AG04449 (cell line): ENCODE measurements at regions not wholly inside any gene's neighbourhood (a gene's known extent, or its start where the extent isn't known, plus 50 kb on each side); places are given as distances from the start of the nearest gene placed in this dataset.

Experiments
- CTCF ChIA-PET: fragments of 350-600 bp; formaldehyde crosslinking; extraction: SDS; loops from one replicate; lab custom pipeline; 2021; ENCODE audit warnings: antibody characterized with exemption; lab: Yijun Ruan, JAX
- POLR2A ChIA-PET: fragments of 400-600, 350-600 bp; formaldehyde crosslinking; extraction: SDS; loops from one replicate; lab custom pipeline; 2020; ENCODE audit warnings: antibody characterized with exemption, inconsistent platforms; lab: Yijun Ruan, JAX
- DNase-seq: peaks from one replicate; pipeline ENCODE4 v3.0.0-alpha.2; 2010; ENCODE audit warnings: low read depth, low spot score
- H3K4me3 ChIP-seq: 2 replicates; pipeline ENCODE4 v1.5.1; 2011; ENCODE audit warnings: low read depth, mild to moderate bottlenecking, control low read depth, low read length
- TF ChIP-seq, protein P1 (sequence below): IDR thresholded peaks from one replicate; pipeline ENCODE4 v1.5.1; 2011; ENCODE audit warnings: mild to moderate bottlenecking, moderate library complexity, low read length, control low read depth, inconsistent platforms; ENCODE audit not compliant: insufficient read depth; ENCODE audit errors: missing control alignments

DNA sequence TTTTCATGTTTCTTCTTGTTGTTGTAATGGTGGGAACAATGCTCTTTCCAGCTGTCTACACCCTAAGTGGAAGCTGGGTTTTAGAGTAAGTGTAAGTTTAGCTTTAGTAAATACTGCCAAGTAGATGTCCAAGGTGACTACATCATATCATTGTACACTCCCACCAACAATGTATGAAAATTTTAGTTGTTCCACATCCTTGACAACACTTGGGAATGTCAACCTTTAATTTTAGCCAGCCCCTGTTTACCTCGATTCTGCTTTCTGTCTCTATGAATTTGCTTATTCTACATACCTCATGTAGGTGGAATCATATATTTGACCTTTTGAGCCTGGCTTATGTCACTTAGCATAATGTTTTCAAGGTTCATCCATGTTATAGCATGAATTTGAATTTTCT, 93.0 kb downstream of the MTPAP start:
- no peak overlapping the region for H3K4me3 ChIP-seq
- TF ChIP-seq, protein P1, sequence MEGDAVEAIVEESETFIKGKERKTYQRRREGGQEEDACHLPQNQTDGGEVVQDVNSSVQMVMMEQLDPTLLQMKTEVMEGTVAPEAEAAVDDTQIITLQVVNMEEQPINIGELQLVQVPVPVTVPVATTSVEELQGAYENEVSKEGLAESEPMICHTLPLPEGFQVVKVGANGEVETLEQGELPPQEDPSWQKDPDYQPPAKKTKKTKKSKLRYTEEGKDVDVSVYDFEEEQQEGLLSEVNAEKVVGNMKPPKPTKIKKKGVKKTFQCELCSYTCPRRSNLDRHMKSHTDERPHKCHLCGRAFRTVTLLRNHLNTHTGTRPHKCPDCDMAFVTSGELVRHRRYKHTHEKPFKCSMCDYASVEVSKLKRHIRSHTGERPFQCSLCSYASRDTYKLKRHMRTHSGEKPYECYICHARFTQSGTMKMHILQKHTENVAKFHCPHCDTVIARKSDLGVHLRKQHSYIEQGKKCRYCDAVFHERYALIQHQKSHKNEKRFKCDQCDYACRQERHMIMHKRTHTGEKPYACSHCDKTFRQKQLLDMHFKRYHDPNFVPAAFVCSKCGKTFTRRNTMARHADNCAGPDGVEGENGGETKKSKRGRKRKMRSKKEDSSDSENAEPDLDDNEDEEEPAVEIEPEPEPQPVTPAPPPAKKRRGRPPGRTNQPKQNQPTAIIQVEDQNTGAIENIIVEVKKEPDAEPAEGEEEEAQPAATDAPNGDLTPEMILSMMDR = no peak
- POLR2A ChIA-PET = interaction anchor here (0.6 kb wide), 1 partner anchor 23 kb away, joined by 4 read pairs; no protein-coding TSS in a partner anchor
- CTCF ChIA-PET = interaction anchor here (1.7 to 4.4 kb wide), 2 partner anchors 15 to 258 kb away, joined by 7 to 12 read pairs; no protein-coding TSS in a partner anchor
- no peak for DNase-seq

DNA sequence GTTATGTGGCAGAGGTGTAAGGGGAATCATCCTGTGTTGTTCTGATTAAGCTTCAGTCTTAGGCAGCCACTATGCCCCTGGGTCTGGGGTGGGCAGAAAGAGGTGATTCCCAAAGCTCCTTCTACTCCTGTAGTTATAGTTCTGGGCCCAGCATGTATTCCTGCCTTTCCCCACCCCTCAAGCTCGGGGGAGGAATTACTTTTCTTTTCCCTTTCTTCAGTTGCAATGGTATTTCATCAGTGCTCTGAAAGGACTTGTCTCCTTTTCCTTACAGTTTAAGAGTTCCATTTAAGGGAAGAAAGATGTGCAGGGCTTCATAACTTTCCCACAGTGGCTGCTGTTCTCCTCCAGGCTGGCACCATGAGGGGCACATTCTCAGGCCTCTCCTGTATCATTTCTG, 94.2 kb downstream of the MTPAP start:
- no peak overlapping the region for H3K4me3 ChIP-seq

DNA sequence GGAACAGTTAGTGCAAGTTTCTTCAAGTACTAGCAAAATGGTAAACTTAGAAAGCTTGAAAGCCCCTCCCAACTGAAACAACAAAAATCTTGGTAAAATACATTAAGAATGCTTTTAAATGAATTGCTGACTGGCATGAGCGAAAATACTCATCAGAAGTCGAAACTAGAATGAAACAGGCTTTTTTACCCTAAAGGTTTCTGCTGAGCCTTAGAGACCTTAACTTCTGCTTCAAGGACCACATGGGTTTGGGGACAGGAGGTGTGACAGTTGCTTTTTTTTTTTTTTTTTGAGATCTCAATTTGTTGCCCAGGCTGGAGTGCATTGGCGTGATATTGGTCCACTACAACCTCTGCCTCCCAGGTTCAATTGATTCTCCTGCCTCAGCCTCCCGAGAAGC, 100.3 kb downstream of the MTPAP start:
- ChIA-PET CTCF (interaction anchor here (3.5 kb wide), 1 partner anchor 8 kb away, joined by 15 read pairs; no protein-coding TSS in a partner anchor), POLR2A (no interaction called here)
- H3K4me3 ChIP-seq = no peak overlapping the region
- no peak for DNase-seq
- TF ChIP-seq, protein P1 = no peak

More for the DNA sequence above, 94.2 kb downstream of the MTPAP start:
- no peak for DNase-seq
- ChIA-PET POLR2A (no interaction called here), CTCF (interaction anchor here (1.7 to 4.4 kb wide), 2 partner anchors 14 to 257 kb away, joined by 7 to 12 read pairs; no protein-coding TSS in a partner anchor)
- TF ChIP-seq, protein P1 = no peak

DNA sequence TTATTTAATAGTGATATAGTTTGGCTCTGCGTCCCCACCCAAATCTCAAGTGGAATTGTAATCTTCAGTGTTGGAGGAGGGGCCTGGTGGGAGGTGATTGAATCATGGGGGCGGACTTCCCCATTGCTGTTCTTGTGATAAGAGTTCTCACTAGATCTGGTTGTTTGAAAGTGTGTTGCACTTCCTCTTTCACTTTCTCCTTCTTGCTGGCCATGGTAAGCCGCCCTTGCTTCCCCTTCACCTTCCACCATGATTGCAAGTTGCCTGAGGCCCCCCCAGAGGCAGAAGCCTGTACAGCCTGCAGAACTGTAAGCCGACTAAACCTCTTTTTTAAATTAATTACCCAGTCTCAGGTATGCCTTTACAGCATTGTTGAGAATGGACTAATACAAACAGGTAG, 101.4 kb downstream of the MTPAP start:
- no peak overlapping the region for H3K4me3 ChIP-seq
- ChIA-PET CTCF (interaction anchor here (1.1 to 10.2 kb wide), 3 partner anchors 9 to 247 kb away, joined by 3 to 119 read pairs (median 5); no protein-coding TSS in a partner anchor), POLR2A (no interaction called here)
- no peak for DNase-seq
- TF ChIP-seq, protein P1 = no peak

DNA sequence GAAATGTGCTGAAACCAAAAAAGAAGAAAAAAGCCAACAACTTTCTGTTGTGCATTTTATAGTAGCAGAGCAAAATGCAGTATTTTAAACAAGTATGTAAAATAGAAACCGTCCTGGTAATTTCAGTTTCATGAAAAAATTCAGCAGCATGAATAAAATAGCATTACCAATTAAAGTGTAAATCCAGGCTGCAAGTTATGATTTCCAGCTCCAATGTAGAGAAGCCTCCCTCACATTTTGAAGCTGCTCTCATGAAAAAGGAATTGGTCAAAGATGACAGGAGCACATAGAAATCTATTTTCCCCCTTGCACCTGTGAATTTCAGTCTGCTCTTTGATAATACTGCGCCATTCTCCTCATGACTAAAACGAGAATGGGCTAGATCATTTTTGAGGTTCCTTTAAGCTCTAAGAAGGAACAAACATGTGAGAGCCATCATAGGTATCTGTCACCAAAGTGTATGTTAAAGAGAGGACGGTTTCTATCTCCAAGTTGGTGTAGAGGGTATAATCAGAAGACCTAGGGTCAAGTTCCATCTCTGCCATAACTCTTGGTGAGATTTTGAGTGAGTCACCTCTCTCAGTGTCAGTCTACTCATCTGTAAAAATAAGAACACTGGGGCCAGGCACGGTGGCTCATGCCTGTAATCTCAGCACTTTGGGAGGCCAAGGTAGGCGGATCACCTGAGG, 107.5 kb downstream of the MTPAP start:
- TF ChIP-seq, protein P1 = no peak
- ChIA-PET CTCF (interaction anchor here (0.7 to 10.2 kb wide), 34 partner anchors 9 to 241 kb away, joined by 3 to 119 read pairs (median 4); partner anchors contain the start of gene JCAD), POLR2A (interaction anchor here (0.8 kb wide), 1 partner anchor 222 kb away, joined by 3 read pairs; no protein-coding TSS in a partner anchor)
- no peak for DNase-seq
- H3K4me3 ChIP-seq = no peak overlapping the region

DNA sequence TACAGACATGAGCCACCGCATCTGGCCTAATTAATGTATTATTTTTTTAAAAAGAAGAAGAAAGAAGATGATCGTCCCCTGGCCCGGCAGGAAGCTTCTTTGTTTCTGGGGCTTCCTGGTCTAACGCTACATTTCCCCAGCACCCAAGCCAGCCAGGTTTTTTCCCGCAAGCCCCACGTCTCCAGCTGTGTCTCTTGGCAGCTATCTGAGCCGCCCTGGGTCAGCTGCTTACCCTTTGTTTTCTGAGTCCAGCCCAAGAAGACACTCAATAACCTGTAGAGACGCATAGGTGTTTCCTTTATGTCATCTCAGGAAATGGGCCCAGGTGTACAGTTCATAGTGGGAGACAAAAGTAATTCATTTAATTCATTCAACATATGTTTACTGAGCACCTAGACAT, 110.2 kb downstream of the MTPAP start:
- TF ChIP-seq, protein P1 = no peak
- H3K4me3 ChIP-seq = no peak overlapping the region
- DNase-seq = no peak
- CTCF ChIA-PET = interaction anchor here (1.0 to 10.2 kb wide), 5 partner anchors 8 to 238 kb away, joined by 4 to 119 read pairs (median 5); no protein-coding TSS in a partner anchor
- POLR2A ChIA-PET = no interaction called here
